Loucy (cell line): ENCODE measurements at regions not wholly inside any gene's neighbourhood (a gene's known extent, or its start where the extent isn't known, plus 50 kb on each side); places are given as distances from the start of the nearest gene placed in this dataset.

Experiments
- H2AFZ ChIP-seq: fragments of 200-600 bp; sonication (generic); 2 replicates; pipeline ENCODE4 v1.6.0; 2016; ENCODE audit warnings: antibody characterized with exemption, mild to moderate bottlenecking, low read length, moderate library complexity
- H3F3A ChIP-seq: fragments of 200-600 bp; 2 replicates; pipeline ENCODE4 v1.6.0; 2016; ENCODE audit warnings: antibody characterized with exemption, low read depth, mild to moderate bottlenecking
- H3K27me3 ChIP-seq: fragments of 200-600 bp; sonication (generic); 2 replicates; pipeline ENCODE4 v1.6.1; 2014; ENCODE audit warnings: low read length, mild to moderate bottlenecking; ENCODE audit not compliant: insufficient read depth, poor library complexity, severe bottlenecking
- H3K36me3 ChIP-seq: fragments of 200-600 bp; sonication (generic); 2 replicates; pipeline ENCODE4 v1.6.1; 2016; ENCODE audit warnings: low read length; ENCODE audit not compliant: insufficient read depth
- H3K4me1 ChIP-seq: fragments of 200-600 bp; sonication (generic); 2 replicates; pipeline ENCODE4 v1.5.1; 2014; ENCODE audit warnings: low read length, mild to moderate bottlenecking; ENCODE audit not compliant: insufficient read depth, poor library complexity, severe bottlenecking
- H3K4me2 ChIP-seq: fragments of 200-600 bp; sonication (generic); 2 replicates; pipeline ENCODE4 v1.6.0; 2014; ENCODE audit warnings: antibody characterized with exemption, low read length, low read depth, mild to moderate bottlenecking; ENCODE audit not compliant: poor library complexity, severe bottlenecking
- H3K4me3 ChIP-seq: fragments of 200-600 bp; sonication (generic); 2 replicates; pipeline ENCODE4 v1.5.1; 2014; ENCODE audit warnings: low read length, mild to moderate bottlenecking, mixed read lengths; ENCODE audit not compliant: poor library complexity, severe bottlenecking
- H3K79me2 ChIP-seq: fragments of 200-600 bp; sonication (generic); 2 replicates; pipeline ENCODE4 v1.6.1; 2014; ENCODE audit warnings: low read length; ENCODE audit not compliant: insufficient read depth
- H3K9ac ChIP-seq: fragments of 200-600 bp; sonication (generic); 2 replicates; pipeline ENCODE4 v1.6.0; 2014; ENCODE audit warnings: mild to moderate bottlenecking, low read depth, low read length, moderate library complexity; ENCODE audit not compliant: poor library complexity, severe bottlenecking
- H3K9me2 ChIP-seq: fragments of 200-600 bp; sonication (generic); replicated peaks from 2 replicates; pipeline ENCODE4 v1.6.1; 2016; ENCODE audit warnings: low read depth, low read length, mixed read lengths
- H3K9me3 ChIP-seq: fragments of 200-600 bp; sonication (generic); 2 replicates; pipeline ENCODE4 v1.6.1; 2014; ENCODE audit warnings: mild to moderate bottlenecking, antibody characterized with exemption, low read length, low read depth; ENCODE audit not compliant: insufficient read depth
- H4K20me1 ChIP-seq: fragments of 200-600 bp; sonication (generic); 2 replicates; pipeline ENCODE4 v1.6.0; 2014; ENCODE audit warnings: antibody characterized with exemption, low read length, mild to moderate bottlenecking; ENCODE audit not compliant: insufficient read depth, poor library complexity, severe bottlenecking
- CTCF ChIP-seq: fragments of 200-600 bp; sonication (generic); conservative IDR thresholded peaks from 2 replicates; pipeline ENCODE4 v1.5.1; 2014; ENCODE audit warnings: mild to moderate bottlenecking, antibody characterized with exemption, low read length
- EZH2phosphoT487 ChIP-seq: fragments of 200-600 bp; IDR thresholded peaks from 2 replicates; pipeline ENCODE4 v1.6.1; 2018; ENCODE audit warnings: antibody characterized with exemption, mild to moderate bottlenecking, moderate library complexity, borderline replicate concordance

DNA sequence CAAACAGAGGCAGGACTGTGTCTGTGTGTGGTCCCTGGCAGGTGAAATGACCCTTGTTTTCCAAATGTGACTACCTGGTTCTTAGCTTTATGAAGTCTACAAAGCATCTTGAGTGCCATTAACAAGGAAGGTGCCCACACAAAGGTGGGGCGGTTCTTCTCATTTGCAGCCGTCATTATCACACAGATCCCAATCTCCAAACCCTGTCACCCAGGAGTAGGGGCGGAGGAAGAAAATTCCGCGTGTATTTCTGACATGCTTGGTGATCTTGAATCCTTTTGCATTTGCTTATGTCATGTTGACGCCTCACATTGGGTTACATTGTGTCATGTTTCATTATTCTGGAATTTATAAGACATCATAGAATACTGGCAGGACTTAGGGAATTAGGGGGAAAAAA is 277.3 kb downstream of the VRK1 start:
- Histone ChIP-seq H3K4me2 (no peak overlapping the region), H3K9ac (no peak overlapping the region), H3K27me3 (no peaks in the 10 kb centered on the region), H2AFZ (no peak overlapping the region), H3K9me2 (no peaks in the 10 kb centered on the region), H3F3A (no peaks in the 10 kb centered on the region), H3K36me3 (no peaks in the 10 kb centered on the region), H3K79me2 (no peaks in the 10 kb centered on the region), H3K4me3 (no peak overlapping the region), H3K4me1 (peaks cover 13% of the 10 kb centered on the region), H3K9me3 (no peaks in the 10 kb centered on the region), H4K20me1 (no peaks in the 10 kb centered on the region)
- TF ChIP-seq EZH2phosphoT487: no peak
- TF ChIP-seq CTCF: no peak

- TF ChIP-seq CTCF (no peak), EZH2phosphoT487 (no peak)
- H3K9me3 ChIP-seq: no peaks in the 10 kb centered on the region
- no peak overlapping the region for H3K4me2 ChIP-seq
- peaks cover 13% of the 10 kb centered on the region for H3K4me1 ChIP-seq
- no peaks in the 10 kb centered on the region for H3K9me2 ChIP-seq
- H3K9ac ChIP-seq: no peak overlapping the region
- no peak overlapping the region for H2AFZ ChIP-seq
- no peaks in the 10 kb centered on the region for H3K79me2 ChIP-seq
- no peak overlapping the region for H3K4me3 ChIP-seq
- no peaks in the 10 kb centered on the region for H4K20me1 ChIP-seq
- no peaks in the 10 kb centered on the region for H3K27me3 ChIP-seq
- no peaks in the 10 kb centered on the region for H3K36me3 ChIP-seq
- H3F3A ChIP-seq: no peaks in the 10 kb centered on the region
Measured at GRCh38 chr14:97074856-97075255, 277.7 kb downstream of the VRK1 start.

GRCh38 chr14:97077253-97077653 is 280.1 kb downstream of the VRK1 start:
- Histone ChIP-seq H4K20me1 (no peaks in the 10 kb centered on the region), H3K27me3 (no peaks in the 10 kb centered on the region), H3K79me2 (no peaks in the 10 kb centered on the region), H3K9me2 (no peaks in the 10 kb centered on the region), H3K4me3 (peak overlapping the region; percentile 44), H2AFZ (no peak overlapping the region), H3F3A (no peaks in the 10 kb centered on the region), H3K4me2 (peak overlapping the region; percentile 63), H3K4me1 (peaks cover 13% of the 10 kb centered on the region), H3K9ac (no peak overlapping the region), H3K9me3 (no peaks in the 10 kb centered on the region), H3K36me3 (no peaks in the 10 kb centered on the region)
- TF ChIP-seq CTCF (no peak), EZH2phosphoT487 (no peak)
